CD14-positive monocyte (primary cell): ENCODE measurements at regions not wholly inside any gene's neighbourhood (a gene's known extent, or its start where the extent isn't known, plus 50 kb on each side); places are given as distances from the start of the nearest gene placed in this dataset.

Source experiments
- DNase-seq, 3 donors: peaks; one replicate each; pipeline ENCODE4 v3.0.0-alpha.2; 2011 to 2022
- H2AFZ ChIP-seq: 2 replicates; pipeline ENCODE4 v1.6.0; 2012; ENCODE audit warnings: mild to moderate bottlenecking, low read depth, low read length, inconsistent platforms; ENCODE audit not compliant: insufficient read depth, poor library complexity, severe bottlenecking
- H3K27ac ChIP-seq, 2 donors: 1 replicate in 1 of 2; 2 replicates in 1 of 2; pipeline ENCODE4 v1.5.1; 2012 to 2013; ENCODE audit warnings: low read length in 2 of 2, control low read depth in 1 of 2, inconsistent platforms in 1 of 2, low read depth in 1 of 2, mild to moderate bottlenecking in 1 of 2
- H3K27me3 ChIP-seq, 2 donors: one replicate each; pipeline versions ENCODE4 v1.6.0 to v1.6.1; 2011 to 2013; ENCODE audit warnings: low read length in 2 of 2; ENCODE audit not compliant: control insufficient read depth in 2 of 2, insufficient read depth in 2 of 2
- H3K36me3 ChIP-seq, 2 donors: replicated peaks in 1 of 2; 1 replicate in 1 of 2; 2 replicates in 1 of 2; pipeline versions ENCODE4 v1.5.1 to v1.6.1; 2012 to 2013; ENCODE audit warnings: low read length in 2 of 2, control low read depth in 1 of 2, inconsistent platforms in 1 of 2, mild to moderate bottlenecking in 1 of 2; ENCODE audit not compliant: insufficient read depth in 2 of 2, control insufficient read depth in 1 of 2
- H3K4me1 ChIP-seq, 2 donors: 1 replicate in 1 of 2; 2 replicates in 1 of 2; pipeline versions ENCODE4 v1.5.1 to v1.6.1; 2012 to 2013; ENCODE audit warnings: low read length in 2 of 2, control low read depth in 1 of 2, inconsistent platforms in 1 of 2, mild to moderate bottlenecking in 1 of 2, moderate library complexity in 1 of 2; ENCODE audit not compliant: insufficient read depth in 2 of 2, control insufficient read depth in 1 of 2
- H3K4me2 ChIP-seq: replicated peaks from 2 replicates; pipeline ENCODE3; 2012; ENCODE audit warnings: low read length, moderate library complexity, mild to moderate bottlenecking; ENCODE audit not compliant: poor library complexity, severe bottlenecking; ENCODE audit errors: extremely low read depth
- H3K4me3 ChIP-seq, 3 experiments: fragments of 200-600 bp in 1 of 3; sonication (generic) in 1 of 3; replicated peaks in 1 of 3; 1 replicate in 2 of 3; 2 replicates in 1 of 3; pipeline ENCODE4 v1.5.1; 2011 to 2013; ENCODE audit warnings: low read length in 3 of 3, mild to moderate bottlenecking in 3 of 3, control low read depth in 2 of 3, low read depth in 2 of 3, inconsistent platforms in 1 of 3, moderate library complexity in 1 of 3
- H3K79me2 ChIP-seq: 2 replicates; pipeline ENCODE4 v1.6.0; 2012; ENCODE audit warnings: mild to moderate bottlenecking, control low read depth, inconsistent platforms, low read length, moderate library complexity; ENCODE audit not compliant: insufficient read depth
- H3K9ac ChIP-seq: 2 replicates; pipeline ENCODE4 v1.6.0; 2017; ENCODE audit warnings: low read length, mild to moderate bottlenecking; ENCODE audit not compliant: insufficient read depth, poor library complexity, severe bottlenecking
- H3K9me3 ChIP-seq, 2 donors: replicated peaks in 1 of 2; 1 replicate in 1 of 2; 2 replicates in 1 of 2; pipeline versions ENCODE4 v1.5.1 to v1.6.1; 2012 to 2013; ENCODE audit warnings: low read length in 2 of 2, control low read depth in 1 of 2; ENCODE audit not compliant: control insufficient read depth in 1 of 2, insufficient read depth in 1 of 2
- H4K20me1 ChIP-seq: 2 replicates; pipeline ENCODE4 v1.6.0; 2012; ENCODE audit warnings: mild to moderate bottlenecking, low read length, control low read depth, moderate library complexity; ENCODE audit not compliant: insufficient read depth
- H3K27ac Mint-ChIP-seq, 7 donors: one replicate each; pipeline ENCODE4 v1.8.0; 2020; ENCODE audit warnings: mild to moderate bottlenecking in 7 of 7, mixed read lengths in 7 of 7, moderate library complexity in 6 of 7, inconsistent platforms in 2 of 7
- H3K27me3 Mint-ChIP-seq, 3 donors: one replicate each; pipeline ENCODE4 v1.8.0; 2021 to 2022; ENCODE audit warnings: low read depth in 3 of 3, mild to moderate bottlenecking in 3 of 3, mixed read lengths in 3 of 3, moderate library complexity in 3 of 3, inconsistent platforms in 1 of 3
- H3K36me3 Mint-ChIP-seq, 2 donors: one replicate each; pipeline ENCODE4 v1.8.0; 2020; ENCODE audit warnings: mixed read lengths in 2 of 2, inconsistent platforms in 1 of 2, mild to moderate bottlenecking in 1 of 2
- H3K4me1 Mint-ChIP-seq: one replicate; pipeline ENCODE4 v1.8.0; 2020; ENCODE audit warnings: mild to moderate bottlenecking, mixed read lengths
- H3K4me3 Mint-ChIP-seq, 2 donors: one replicate each; pipeline ENCODE4 v1.8.0; 2020; ENCODE audit warnings: mild to moderate bottlenecking in 2 of 2, mixed read lengths in 2 of 2, moderate library complexity in 1 of 2
- H3K9me3 Mint-ChIP-seq, 7 donors: one replicate each; pipeline ENCODE4 v1.8.0; 2020 to 2022; ENCODE audit warnings: mixed read lengths in 7 of 7, mild to moderate bottlenecking in 6 of 7, moderate library complexity in 6 of 7, inconsistent platforms in 2 of 7
- CTCF ChIP-seq: fragments of 200-600 bp; IDR thresholded peaks from one replicate; pipeline ENCODE4 v1.8.0; 2022; ENCODE audit warnings: antibody characterized with exemption, mild to moderate bottlenecking
- WGBS: methylation state at CpG from one replicate; pipeline ENCODE4 v1.1.5; 2013; ENCODE audit warnings: missing lambda C conversion rate; ENCODE audit not compliant: insufficient coverage; 5-methylcytosine and 5-hydroxymethylcytosine counted together
- intact Hi-C, 2 donors: fragments of 100-400 bp; cut with micrococcal nuclease; formaldehyde crosslinking; loops; one replicate each; pipeline versions ENCODE4 v1.15.0 to v1.15.1; 2023

DNA sequence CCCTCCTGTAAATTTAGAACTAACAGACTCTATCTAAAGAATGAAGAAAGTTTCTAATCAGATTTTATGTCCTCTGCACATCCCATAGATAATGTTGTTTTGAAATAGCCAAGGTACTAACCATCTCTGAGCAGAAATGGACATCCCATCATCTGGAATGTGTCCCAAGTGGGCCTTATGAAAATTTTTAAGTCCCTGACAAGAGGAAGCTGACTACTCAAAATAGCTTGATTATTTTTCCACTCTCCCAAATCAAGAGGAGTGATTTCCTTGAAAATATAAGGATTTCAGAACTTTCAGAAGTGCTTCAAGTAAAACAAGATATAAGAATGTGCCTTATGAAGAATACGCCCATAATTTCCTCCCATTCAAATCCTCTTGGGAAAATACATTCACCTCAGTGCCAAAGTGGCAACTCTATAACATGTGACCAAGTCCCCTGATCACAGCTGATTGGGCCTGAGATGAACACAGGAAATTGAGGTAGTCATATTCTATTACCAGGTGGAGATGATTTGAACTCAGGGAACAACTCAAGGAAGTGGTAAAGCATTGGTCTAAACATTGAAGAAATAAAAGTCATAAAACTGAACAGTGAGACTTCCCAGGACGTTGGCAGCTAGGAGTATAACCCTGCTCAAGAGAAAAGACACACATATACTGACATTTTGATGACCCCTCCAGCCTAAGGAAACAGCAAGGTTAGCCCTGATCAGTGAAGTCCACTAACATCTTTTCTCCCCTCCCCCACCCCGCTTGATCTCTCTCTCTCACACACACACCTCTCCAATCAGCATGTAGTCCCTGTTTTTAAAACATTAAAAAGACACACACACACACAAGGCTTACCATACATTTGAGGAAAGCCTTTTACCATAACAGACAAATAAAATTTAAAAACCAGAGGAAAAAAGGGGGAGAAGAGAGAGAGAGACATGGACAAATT is 70.8 kb upstream of the TEAD1 start:
- peaks cover 0 to 3% (median 0%) of the 10 kb centered on the region in 7 donors for H3K9me3 Mint-ChIP-seq
- peaks cover 0 to 14% (median 0%) of the 10 kb centered on the region in 3 donors for H3K27me3 Mint-ChIP-seq
- Histone ChIP-seq H3K4me2 (no peak overlapping the region), H4K20me1 (no peaks in the 10 kb centered on the region), H3K4me1 (no peaks in the 10 kb centered on the region), H3K4me3 (no peak overlapping the region), H3K9ac (no peak overlapping the region), H3K27ac (no peak overlapping the region), H3K27me3 (no peaks in the 10 kb centered on the region), H3K36me3 (no peaks in the 10 kb centered on the region), H3K79me2 (no peaks in the 10 kb centered on the region), H2AFZ (no peak overlapping the region), H3K9me3 (no peaks in the 10 kb centered on the region)
- H3K36me3 Mint-ChIP-seq, result no peaks in the 10 kb centered on the region
- no peaks in the 10 kb centered on the region for H3K4me1 Mint-ChIP-seq
- no peak for TF ChIP-seq CTCF
- H3K27ac Mint-ChIP-seq, result no peak overlapping the region
- intact Hi-C loops, result no loop called here
- 44% methylated on average over 1 of the region's 3 CpGs for WGBS
- H3K4me3 Mint-ChIP-seq, result no peak overlapping the region
- DNase-seq, result no peak

- no peak for TF ChIP-seq CTCF
- no peaks in the 10 kb centered on the region for H3K79me2 ChIP-seq
- no peak overlapping the region for H3K4me2 ChIP-seq
- H3K4me3 Mint-ChIP-seq, result no peak overlapping the region
- no peaks in the 10 kb centered on the region for H3K27me3 ChIP-seq
- no peak for DNase-seq
- H3K9me3 ChIP-seq, result peaks cover 0 to 2% of the 10 kb centered on the region in 2 donors
- no CpG with 5 or more reads among the region's 1 CpG for WGBS
- H3K27ac ChIP-seq, result no peak overlapping the region
- H3K9me3 Mint-ChIP-seq, result peaks cover 0 to 5% (median 2%) of the 10 kb centered on the region in 7 donors
- H4K20me1 ChIP-seq, result no peaks in the 10 kb centered on the region
- H3K36me3 Mint-ChIP-seq, result no peaks in the 10 kb centered on the region
- intact Hi-C loops, result no loop called here
- H3K4me1 ChIP-seq, result no peaks in the 10 kb centered on the region
- H3K4me3 ChIP-seq, result no peak overlapping the region
- no peak overlapping the region for H3K9ac ChIP-seq
- H3K36me3 ChIP-seq, result no peaks in the 10 kb centered on the region
- H3K4me1 Mint-ChIP-seq, result no peaks in the 10 kb centered on the region
- peaks cover 0 to 11% (median 0%) of the 10 kb centered on the region in 3 donors for H3K27me3 Mint-ChIP-seq
- no peak overlapping the region for H3K27ac Mint-ChIP-seq
- no peak overlapping the region for H2AFZ ChIP-seq
Observed at GRCh38 chr11:12604557-12605153, 69.6 kb upstream of the TEAD1 start.
